ENCODE measurements at regions not wholly inside any gene's neighbourhood (a gene's known extent, or its start where the extent isn't known, plus 50 kb on each side); places are given as distances from the start of the nearest gene placed in this dataset.

- CTCF ChIA-PET, result no interaction called here
- Histone ChIP-seq H3F3A (ENCODE audit: insufficient read depth, low read depth) (no peaks in the 10 kb centered on the region), H3K9me3 (ENCODE audit: insufficient read depth, low read depth) (no peaks in the 10 kb centered on the region; the same call in 1 of the 2 replicates), H3K36me3 (ENCODE audit: low read depth) (no peaks in the 10 kb centered on the region), H3K4me3 (no peak overlapping the region), H2AFZ (no peak overlapping the region), H3K79me2 (ENCODE audit: low read depth) (no peaks in the 10 kb centered on the region), H3K4me2 (no peak overlapping the region), H3K27me3 (ENCODE audit: insufficient read depth, low read depth) (no peaks in the 10 kb centered on the region), H4K20me1 (ENCODE audit: insufficient read depth) (no peaks in the 10 kb centered on the region), H3K9me2 (ENCODE audit: insufficient read depth) (no peaks in the 10 kb centered on the region; the same call in 1 of the 2 replicates), H3K27ac (no peak overlapping the region), H3K4me1 (replicated peaks; ENCODE audit: insufficient read depth) (peaks cover 5% of the 10 kb centered on the region; the same call in 1 of the 2 replicates)
- no TSS peak for BruUV-seq (replicated peaks)
- no peak for TF ChIP-seq EZH2 (IDR thresholded peaks at IDR 0.05; ENCODE audit: low read depth)
- no peak for TF ChIP-seq CTCF (conservative IDR thresholded peaks at IDR 0.05)
- POLR2A ChIA-PET (ENCODE audit: unreplicated experiment), result no interaction called here
- intact Hi-C loops (cut with micrococcal nuclease; ENCODE audit: unreplicated experiment), result loop anchor here (10.0 kb wide), 1 partner anchor 218 kb away; the partner anchor contains the start of gene CPEB2
- DNase-seq, result no peak
Measured at GRCh38 chr4:14787221-14787620, 215.1 kb upstream of the CPEB2 start.

GRCh38 chr4:14787894-14788293 lies 214.4 kb upstream of the CPEB2 start:
- H3K27ac ChIP-seq, result no peak overlapping the region
- intact Hi-C loops (cut with micrococcal nuclease; ENCODE audit: unreplicated experiment), result loop anchor here (10.0 kb wide), 1 partner anchor 217 kb away; the partner anchor contains the start of gene CPEB2
- H3K36me3 ChIP-seq (ENCODE audit: low read depth), result no peaks in the 10 kb centered on the region
- H3K4me2 ChIP-seq, result no peak overlapping the region
- ChIA-PET CTCF (interaction anchor here (1.2 kb wide), 1 partner anchor 1134 kb away, joined by 3 read pairs; no protein-coding TSS in a partner anchor), POLR2A (ENCODE audit: unreplicated experiment) (no interaction called here)
- H3K9me3 ChIP-seq (ENCODE audit: insufficient read depth, low read depth), result no peaks in the 10 kb centered on the region; the same call in 1 of the 2 replicates
- H3K27me3 ChIP-seq (ENCODE audit: insufficient read depth, low read depth), result no peaks in the 10 kb centered on the region
- no peak overlapping the region for H3K4me3 ChIP-seq
- TF ChIP-seq EZH2 (IDR thresholded peaks at IDR 0.05; ENCODE audit: low read depth), result no peak
- peak; percentile 58; the same call in 1 of the 2 replicates for TF ChIP-seq CTCF (conservative IDR thresholded peaks at IDR 0.05)
- H2AFZ ChIP-seq, result no peak overlapping the region
- BruUV-seq (replicated peaks), result no TSS peak
- DNase-seq, result no peak
- H4K20me1 ChIP-seq (ENCODE audit: insufficient read depth), result no peaks in the 10 kb centered on the region
- H3F3A ChIP-seq (ENCODE audit: insufficient read depth, low read depth), result no peaks in the 10 kb centered on the region
- no peaks in the 10 kb centered on the region; the same call in 1 of the 2 replicates for H3K9me2 ChIP-seq (ENCODE audit: insufficient read depth)
- no peaks in the 10 kb centered on the region for H3K79me2 ChIP-seq (ENCODE audit: low read depth)
- H3K4me1 ChIP-seq (replicated peaks; ENCODE audit: insufficient read depth), result peaks cover 12% of the 10 kb centered on the region

GRCh38 chr4:14790494-14790893 lies 211.8 kb upstream of the CPEB2 start:
- H3K27ac ChIP-seq, result no peak overlapping the region
- no peaks in the 10 kb centered on the region for H3F3A ChIP-seq (ENCODE audit: insufficient read depth, low read depth)
- H2AFZ ChIP-seq, result no peak overlapping the region
- H4K20me1 ChIP-seq (ENCODE audit: insufficient read depth), result no peaks in the 10 kb centered on the region
- peaks cover 17% of the 10 kb centered on the region for H3K4me1 ChIP-seq (replicated peaks; ENCODE audit: insufficient read depth)
- ChIA-PET POLR2A (ENCODE audit: unreplicated experiment) (no interaction called here), CTCF (no interaction called here)
- no TSS peak for BruUV-seq (replicated peaks)
- H3K9me3 ChIP-seq (ENCODE audit: insufficient read depth, low read depth), result no peaks in the 10 kb centered on the region; the same call in 1 of the 2 replicates
- TF ChIP-seq EZH2 (IDR thresholded peaks at IDR 0.05; ENCODE audit: low read depth), result no peak
- TF ChIP-seq CTCF (conservative IDR thresholded peaks at IDR 0.05), result no peak
- intact Hi-C loops (cut with micrococcal nuclease; ENCODE audit: unreplicated experiment), result no loop called here
- no peaks in the 10 kb centered on the region for H3K36me3 ChIP-seq (ENCODE audit: low read depth)
- H3K9me2 ChIP-seq (ENCODE audit: insufficient read depth), result no peaks in the 10 kb centered on the region; the same call in 1 of the 2 replicates
- no peak overlapping the region for H3K4me2 ChIP-seq
- H3K27me3 ChIP-seq (ENCODE audit: insufficient read depth, low read depth), result no peaks in the 10 kb centered on the region
- no peak for DNase-seq
- no peak overlapping the region for H3K4me3 ChIP-seq
- no peaks in the 10 kb centered on the region for H3K79me2 ChIP-seq (ENCODE audit: low read depth)
